GM12878 (cell line): ENCODE measurements at regions not wholly inside any gene's neighbourhood (a gene's known extent, or its start where the extent isn't known, plus 50 kb on each side); places are given as distances from the start of the nearest gene placed in this dataset.
A peak's percentile ranks its signal among the peaks of the same experiment; 100 is the strongest.

Source experiments
- ATAC-seq: fragments of 200-7000 bp; cut with Tn5 transposase; 3 replicates; pipeline ENCODE4 v1.9.1; 2020; ENCODE audit warnings: mild to moderate bottlenecking, moderate library complexity
- BruUV-seq: library from RNA; stranded (reverse); fragments of 400-500 nt; replicated peaks from 2 replicates; lab custom pipeline; 2021; lab: Mats Ljungman, UMichigan
- CTCF ChIA-PET: fragments of 300-600 bp; sonication (Branson Sonifier 250); formaldehyde crosslinking; extraction: SDS; loops from one replicate; lab custom pipeline; 2021; ENCODE audit warnings: inconsistent platforms; lab: Yijun Ruan, JAX
- POLR2A ChIA-PET: fragments of 350-600 bp; formaldehyde crosslinking; extraction: SDS; loops from one replicate; lab custom pipeline; 2021; ENCODE audit warnings: inconsistent platforms; lab: Charles Lee
- RAD21 ChIA-PET: fragments of 300-600 bp; sonication (Branson Sonifier 250); formaldehyde crosslinking; loops from one replicate; lab custom pipeline; 2023; ENCODE audit warnings: antibody characterized with exemption; ENCODE audit not compliant: unreplicated experiment; lab: Charles Lee
- SMC1A ChIA-PET: fragments of 300-600 bp; sonication (Branson Sonifier 250); formaldehyde crosslinking; loops from one replicate; lab custom pipeline; 2023; ENCODE audit not compliant: unreplicated experiment, uncharacterized antibody; lab: Charles Lee
- DNase-seq: peaks from one replicate; pipeline ENCODE4 v3.0.0-alpha.2; 2011; ENCODE audit warnings: low read depth, low spot score
- FAIRE-seq: peaks from 3 replicates; lab custom pipeline; 2011; peaks lifted over from hg19 to GRCh38; lab: Jason Lieb, UNC
- H2AFZ ChIP-seq: 2 replicates; pipeline ENCODE4 v1.6.0; 2011; ENCODE audit warnings: low read depth, low read length, control low read depth; ENCODE audit not compliant: control insufficient read depth
- H3K27ac ChIP-seq: 2 replicates; pipeline ENCODE4 v1.5.1; 2011; ENCODE audit warnings: control low read depth; ENCODE audit not compliant: control insufficient read depth, insufficient read depth
- H3K27me3 ChIP-seq, 2 experiments: replicated peaks in 1 of 2; 2 replicates each; pipeline versions ENCODE4 v1.6.0 to v1.6.1; 2011; ENCODE audit warnings: low read length in 1 of 2; ENCODE audit not compliant: control insufficient read depth in 2 of 2, insufficient read depth in 2 of 2
- H3K36me3 ChIP-seq, 2 experiments: 2 replicates each; pipeline ENCODE4 v1.5.1; 2011; ENCODE audit warnings: low read length in 1 of 2; ENCODE audit not compliant: control insufficient read depth in 2 of 2, insufficient read depth in 2 of 2
- H3K4me1 ChIP-seq: 2 replicates; pipeline ENCODE4 v1.6.1; 2011; ENCODE audit warnings: mild to moderate bottlenecking, low read length, moderate library complexity, mixed read lengths; ENCODE audit not compliant: control insufficient read depth, insufficient read depth
- H3K4me2 ChIP-seq: 2 replicates; pipeline ENCODE4 v1.6.0; 2011; ENCODE audit warnings: control low read depth; ENCODE audit not compliant: control insufficient read depth, insufficient read depth
- H3K4me3 ChIP-seq: fragments of 200-600 bp; sonication (generic); 2 replicates; pipeline ENCODE4 v1.5.1; 2016
- H3K79me2 ChIP-seq: 2 replicates; pipeline ENCODE4 v1.6.0; 2011; ENCODE audit warnings: low read length; ENCODE audit not compliant: control insufficient read depth, insufficient read depth
- H3K9ac ChIP-seq: 2 replicates; pipeline ENCODE4 v1.8.0; 2011; ENCODE audit warnings: low read length, control low read depth, mixed read lengths; ENCODE audit not compliant: control insufficient read depth, insufficient read depth
- H3K9me3 ChIP-seq: replicated peaks from 3 replicates; pipeline ENCODE4 v1.5.1; 2011; ENCODE audit warnings: mild to moderate bottlenecking, low read length; ENCODE audit not compliant: control insufficient read depth, insufficient read depth
- H4K20me1 ChIP-seq: 2 replicates; pipeline ENCODE4 v1.6.0; 2011; ENCODE audit not compliant: control insufficient read depth, insufficient read depth
- BCL11A ChIP-seq: IDR thresholded peaks from 2 replicates; pipeline ENCODE4 v1.6.1; 2011; ENCODE audit warnings: low read depth, low read length
- FOS ChIP-seq: IDR thresholded peaks from 3 replicates; pipeline ENCODE4 v1.6.1; 2011; ENCODE audit warnings: borderline replicate concordance; ENCODE audit not compliant: insufficient read length; ENCODE audit errors: extremely low read depth
- FOXK2 ChIP-seq: fragments of 450-650 bp; IDR thresholded peaks from 2 replicates; pipeline ENCODE4 v1.6.1; 2017; ENCODE audit warnings: mild to moderate bottlenecking, moderate library complexity
- IRF4 ChIP-seq: IDR thresholded peaks from 2 replicates; pipeline ENCODE4 v1.6.1; 2011; ENCODE audit warnings: low read depth, low read length
- KDM1A ChIP-seq: fragments of 200-600 bp; sonication (generic); IDR thresholded peaks from 2 replicates; pipeline ENCODE4 v1.6.1; 2016; ENCODE audit warnings: borderline replicate concordance
- MTA2 ChIP-seq: fragments of 450-650 bp; IDR thresholded peaks from 2 replicates; pipeline ENCODE4 v1.6.1; 2016; ENCODE audit warnings: low read depth, mild to moderate bottlenecking, moderate library complexity
- PAX8 ChIP-seq: fragments of 450-650 bp; IDR thresholded peaks from 2 replicates; pipeline ENCODE4 v1.6.1; 2017; ENCODE audit warnings: mild to moderate bottlenecking, moderate library complexity
- PML ChIP-seq: IDR thresholded peaks from 2 replicates; pipeline ENCODE4 v1.6.1; 2012; ENCODE audit warnings: low read length, inconsistent platforms
- POLR2A ChIP-seq: IDR thresholded peaks from 2 replicates; pipeline ENCODE4 v1.6.1; 2011; ENCODE audit warnings: low read depth, mild to moderate bottlenecking, low read length
- SRF ChIP-seq, 2 experiments: IDR thresholded peaks; 2 replicates each; pipeline ENCODE4 v1.6.1; 2011; ENCODE audit warnings: low read depth in 2 of 2, low read length in 2 of 2, mild to moderate bottlenecking in 1 of 2, moderate library complexity in 1 of 2
- WGBS: methylation state at CpG from one replicate; pipeline ENCODE4 v1.1.6; 2016; ENCODE audit warnings: low lambda C conversion rate; ENCODE audit not compliant: insufficient replicate concordance, insufficient coverage; ENCODE audit errors: missing lambda C conversion rate; 5-methylcytosine and 5-hydroxymethylcytosine counted together
- in situ Hi-C: fragments of 300-500 bp; cut with MboI; formaldehyde crosslinking; loops from 9 replicates; pipeline ENCODE4 v1.14.3; 2018; ENCODE audit warnings: mixed read lengths
- intact Hi-C: fragments of 100-400 bp; cut with micrococcal nuclease; formaldehyde crosslinking; loops from one replicate; pipeline ENCODE4 v1.14.2; 2022; ENCODE audit not compliant: unreplicated experiment
- TF ChIP-seq, protein P1 (sequence below): IDR thresholded peaks from 2 replicates; pipeline ENCODE4 v1.6.1; 2011; ENCODE audit warnings: borderline replicate concordance, low read depth, mild to moderate bottlenecking, moderate library complexity, low read length; ENCODE audit not compliant: insufficient read depth, poor library complexity, severe bottlenecking
- TF ChIP-seq, protein P2 (sequence below): IDR thresholded peaks from 2 replicates; pipeline ENCODE4 v1.6.1; 2012; ENCODE audit warnings: improper control_type of control experiment, low read depth, low read length; ENCODE audit not compliant: insufficient replicate concordance

DNA sequence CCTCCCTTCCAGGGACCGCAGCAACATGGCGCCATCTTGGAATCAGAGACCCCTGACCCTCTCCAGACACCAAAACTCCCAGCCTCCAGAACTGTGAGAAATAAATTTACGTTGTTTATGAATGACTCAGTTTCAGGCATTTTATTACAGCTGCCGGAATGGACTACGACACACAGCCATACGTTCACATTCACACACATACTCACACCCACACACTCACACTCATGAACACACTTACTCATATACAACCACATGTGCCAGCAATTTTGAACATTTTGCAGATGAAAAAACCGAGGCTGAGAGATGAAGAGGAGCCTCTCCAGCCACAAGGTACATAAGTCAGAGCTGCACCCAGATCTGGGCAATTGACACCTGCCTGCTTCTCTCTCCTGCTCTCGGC lies 151.0 kb upstream of the RAB4A start:
- ATAC-seq = no peak
- H2AFZ ChIP-seq = no peak overlapping the region
- no peak overlapping the region for H3K4me2 ChIP-seq
- TF ChIP-seq, protein P1, sequence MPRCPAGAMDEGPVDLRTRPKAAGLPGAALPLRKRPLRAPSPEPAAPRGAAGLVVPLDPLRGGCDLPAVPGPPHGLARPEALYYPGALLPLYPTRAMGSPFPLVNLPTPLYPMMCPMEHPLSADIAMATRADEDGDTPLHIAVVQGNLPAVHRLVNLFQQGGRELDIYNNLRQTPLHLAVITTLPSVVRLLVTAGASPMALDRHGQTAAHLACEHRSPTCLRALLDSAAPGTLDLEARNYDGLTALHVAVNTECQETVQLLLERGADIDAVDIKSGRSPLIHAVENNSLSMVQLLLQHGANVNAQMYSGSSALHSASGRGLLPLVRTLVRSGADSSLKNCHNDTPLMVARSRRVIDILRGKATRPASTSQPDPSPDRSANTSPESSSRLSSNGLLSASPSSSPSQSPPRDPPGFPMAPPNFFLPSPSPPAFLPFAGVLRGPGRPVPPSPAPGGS = peak; percentile 43
- TF ChIP-seq PAX8 = no peak
- no peak for TF ChIP-seq FOS
- H3K79me2 ChIP-seq = no peaks in the 10 kb centered on the region
- no peak for DNase-seq
- no peak overlapping the region for H3K27ac ChIP-seq
- no TSS peak for BruUV-seq
- H3K4me3 ChIP-seq = no peak overlapping the region
- ChIA-PET RAD21 (no interaction called here), POLR2A (no interaction called here), SMC1A (no interaction called here), CTCF (no interaction called here)
- H3K36me3 ChIP-seq = no peaks in the 10 kb centered on the region
- no peaks in the 10 kb centered on the region; the same call in 2 of the 3 replicates for H3K9me3 ChIP-seq
- FAIRE-seq = no peak
- in situ Hi-C loops (no loop called here), intact Hi-C loops (no loop called here)
- WGBS = 20% methylated on average over 8 of the region's 8 CpGs
- no peaks in the 10 kb centered on the region for H4K20me1 ChIP-seq
- H3K4me1 ChIP-seq = no peaks in the 10 kb centered on the region
- H3K9ac ChIP-seq = no peak overlapping the region
- peaks cover 2% of the 10 kb centered on the region in 2 experiments; a peak in 3 of 4 replicates for H3K27me3 ChIP-seq

DNA sequence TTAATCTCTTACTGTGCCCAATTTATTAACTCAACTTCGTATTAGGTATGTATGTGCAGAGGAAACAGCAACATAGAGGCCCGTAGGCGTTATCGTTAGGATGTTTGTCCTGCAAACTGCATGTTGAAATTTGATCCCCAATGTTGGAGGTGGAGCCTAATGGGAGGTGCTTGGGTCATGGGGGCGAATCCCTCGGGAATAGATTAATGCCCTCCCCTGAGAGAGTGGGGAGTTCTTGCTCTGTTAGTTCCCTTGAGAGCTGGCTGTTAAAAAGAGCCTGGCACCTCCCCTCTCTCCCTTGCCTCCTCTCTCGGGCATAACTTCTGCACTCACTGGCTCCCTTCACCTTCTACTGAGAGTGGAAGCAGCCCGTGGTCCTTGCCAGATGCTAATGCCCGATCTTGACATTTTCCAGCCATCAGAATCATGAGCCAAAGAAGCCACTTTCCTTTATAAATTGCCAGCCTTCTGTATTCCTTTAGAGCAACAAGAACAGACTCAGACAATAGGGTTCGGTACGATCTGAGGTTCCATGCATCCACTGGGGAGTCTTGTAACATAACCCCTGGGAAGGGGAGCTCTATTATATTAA lies 149.0 kb upstream of the RAB4A start:
- BruUV-seq = no TSS peak
- H4K20me1 ChIP-seq = no peaks in the 10 kb centered on the region
- H2AFZ ChIP-seq = no peak overlapping the region
- H3K9me3 ChIP-seq = no peaks in the 10 kb centered on the region; the same call in 2 of the 3 replicates
- peaks cover 2% of the 10 kb centered on the region in 2 experiments; a peak in 3 of 4 replicates for H3K27me3 ChIP-seq
- intact Hi-C loops (no loop called here), in situ Hi-C loops (no loop called here)
- DNase-seq = no peak
- H3K9ac ChIP-seq = no peak overlapping the region
- no peaks in the 10 kb centered on the region for H3K36me3 ChIP-seq
- no peak overlapping the region for H3K4me3 ChIP-seq
- no peak for FAIRE-seq
- POLR2A ChIA-PET = no interaction called here
- CTCF ChIA-PET = no interaction called here
- ATAC-seq = no peak
- H3K4me1 ChIP-seq = no peaks in the 10 kb centered on the region
- H3K4me2 ChIP-seq = no peak overlapping the region
- 37% methylated on average over 11 of the region's 11 CpGs for WGBS
- RAD21 ChIA-PET = no interaction called here
- no peak overlapping the region for H3K27ac ChIP-seq
- no peaks in the 10 kb centered on the region for H3K79me2 ChIP-seq
- SMC1A ChIA-PET = no interaction called here
- no peak for TF ChIP-seq SRF (IDR thresholded peaks at IDR 0.05; ENCODE audit: low read depth in 2 of 2, low read length in 2 of 2)
- no peak for TF ChIP-seq MTA2
- TF ChIP-seq FOS = no peak
- TF ChIP-seq IRF4 = no peak
- no peak for TF ChIP-seq KDM1A
- TF ChIP-seq FOXK2 = no peak
- no peak for TF ChIP-seq BCL11A
- TF ChIP-seq, protein P2, sequence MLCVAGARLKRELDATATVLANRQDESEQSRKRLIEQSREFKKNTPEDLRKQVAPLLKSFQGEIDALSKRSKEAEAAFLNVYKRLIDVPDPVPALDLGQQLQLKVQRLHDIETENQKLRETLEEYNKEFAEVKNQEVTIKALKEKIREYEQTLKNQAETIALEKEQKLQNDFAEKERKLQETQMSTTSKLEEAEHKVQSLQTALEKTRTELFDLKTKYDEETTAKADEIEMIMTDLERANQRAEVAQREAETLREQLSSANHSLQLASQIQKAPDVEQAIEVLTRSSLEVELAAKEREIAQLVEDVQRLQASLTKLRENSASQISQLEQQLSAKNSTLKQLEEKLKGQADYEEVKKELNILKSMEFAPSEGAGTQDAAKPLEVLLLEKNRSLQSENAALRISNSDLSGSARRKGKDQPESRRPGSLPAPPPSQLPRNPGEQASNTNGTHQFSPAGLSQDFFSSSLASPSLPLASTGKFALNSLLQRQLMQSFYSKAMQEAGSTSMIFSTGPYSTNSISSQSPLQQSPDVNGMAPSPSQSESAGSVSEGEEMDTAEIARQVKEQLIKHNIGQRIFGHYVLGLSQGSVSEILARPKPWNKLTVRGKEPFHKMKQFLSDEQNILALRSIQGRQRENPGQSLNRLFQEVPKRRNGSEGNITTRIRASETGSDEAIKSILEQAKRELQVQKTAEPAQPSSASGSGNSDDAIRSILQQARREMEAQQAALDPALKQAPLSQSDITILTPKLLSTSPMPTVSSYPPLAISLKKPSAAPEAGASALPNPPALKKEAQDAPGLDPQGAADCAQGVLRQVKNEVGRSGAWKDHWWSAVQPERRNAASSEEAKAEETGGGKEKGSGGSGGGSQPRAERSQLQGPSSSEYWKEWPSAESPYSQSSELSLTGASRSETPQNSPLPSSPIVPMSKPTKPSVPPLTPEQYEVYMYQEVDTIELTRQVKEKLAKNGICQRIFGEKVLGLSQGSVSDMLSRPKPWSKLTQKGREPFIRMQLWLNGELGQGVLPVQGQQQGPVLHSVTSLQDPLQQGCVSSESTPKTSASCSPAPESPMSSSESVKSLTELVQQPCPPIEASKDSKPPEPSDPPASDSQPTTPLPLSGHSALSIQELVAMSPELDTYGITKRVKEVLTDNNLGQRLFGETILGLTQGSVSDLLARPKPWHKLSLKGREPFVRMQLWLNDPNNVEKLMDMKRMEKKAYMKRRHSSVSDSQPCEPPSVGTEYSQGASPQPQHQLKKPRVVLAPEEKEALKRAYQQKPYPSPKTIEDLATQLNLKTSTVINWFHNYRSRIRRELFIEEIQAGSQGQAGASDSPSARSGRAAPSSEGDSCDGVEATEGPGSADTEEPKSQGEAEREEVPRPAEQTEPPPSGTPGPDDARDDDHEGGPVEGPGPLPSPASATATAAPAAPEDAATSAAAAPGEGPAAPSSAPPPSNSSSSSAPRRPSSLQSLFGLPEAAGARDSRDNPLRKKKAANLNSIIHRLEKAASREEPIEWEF = no peak
- TF ChIP-seq POLR2A = no peak
- TF ChIP-seq PML = no peak
